Renal cortical epithelial cell (primary cell): ENCODE measurements at regions not wholly inside any gene's neighbourhood (a gene's known extent, or its start where the extent isn't known, plus 50 kb on each side); places are given as distances from the start of the nearest gene placed in this dataset.
"Not testable (repeated sequence)": the region's sequence is repeated elsewhere in the genome, so short reads cannot be mapped to it uniquely, and the experiment has no call there.

Experiments used
- DNase-seq: peaks from one replicate; pipeline ENCODE4 v3.0.0-alpha.2; 2011; ENCODE audit warnings: low read depth

DNA sequence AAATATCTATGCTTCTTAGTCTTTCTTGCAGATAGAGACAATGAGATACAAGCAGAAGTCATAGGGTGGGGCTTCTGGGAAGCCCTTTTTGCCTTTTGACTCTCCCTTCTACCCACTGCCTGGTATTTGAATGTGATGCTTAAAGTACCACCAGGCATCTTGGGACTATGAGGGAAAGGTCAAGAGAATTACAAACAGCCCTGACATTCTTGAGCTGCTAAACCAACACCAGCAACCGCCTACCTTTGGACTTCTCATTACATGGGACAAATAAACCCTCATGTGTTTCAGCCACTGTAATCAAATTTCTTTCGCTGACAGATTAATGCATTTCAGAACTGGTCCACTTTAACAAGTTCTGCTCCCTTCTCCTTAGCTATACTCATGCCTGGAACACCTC, 112.8 kb downstream of the LUZP4 start:
- peak; percentile 12 for DNase-seq

DNA sequence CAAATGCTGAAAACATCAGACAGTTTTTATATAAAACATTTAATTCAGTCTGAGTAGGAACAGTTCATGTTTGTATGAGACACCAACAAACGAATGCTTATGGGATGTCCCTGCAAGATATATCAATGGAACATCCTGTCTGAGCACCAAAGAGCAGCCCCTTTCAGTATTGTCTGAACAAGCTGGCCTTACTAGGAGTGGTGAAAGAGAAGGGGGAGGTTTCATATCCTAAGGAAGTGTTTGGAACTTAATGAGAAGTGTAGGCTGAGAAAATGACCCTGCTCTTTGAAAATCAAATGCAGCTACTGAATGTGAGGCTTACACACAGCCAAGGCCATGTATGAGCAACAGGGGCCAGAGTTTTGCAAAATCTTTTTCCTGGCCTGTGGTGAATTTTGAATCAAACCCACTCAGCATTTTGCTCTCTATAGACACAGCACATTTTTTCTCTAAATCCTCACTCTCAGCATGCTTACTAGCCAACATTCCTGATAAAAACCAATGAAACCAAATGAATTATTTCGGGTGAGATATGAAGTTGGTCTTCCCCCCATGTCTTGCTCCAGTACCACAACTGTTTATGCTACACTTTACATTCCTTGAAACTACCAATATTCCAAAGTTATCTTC, 119.4 kb downstream of the LUZP4 start:
- no peak for DNase-seq

DNA sequence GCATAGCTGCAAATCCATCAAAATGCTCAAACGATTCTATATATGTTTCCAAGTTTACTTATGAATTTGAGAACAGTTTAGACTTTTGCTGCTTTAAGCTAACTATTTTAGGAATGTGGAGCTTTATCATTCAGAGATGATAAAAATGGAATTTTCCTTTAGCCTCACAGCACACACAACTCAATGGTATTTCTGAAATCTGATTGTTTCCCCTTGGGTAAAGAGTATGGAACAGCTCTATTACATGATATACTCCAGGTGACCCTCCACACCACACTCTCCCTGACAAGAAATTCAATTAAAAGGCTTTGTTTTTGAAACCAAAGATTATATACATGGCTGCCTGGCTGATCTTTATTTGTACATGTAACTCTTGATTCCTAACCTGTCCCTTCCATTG, 120.0 kb downstream of the LUZP4 start:
- no peak for DNase-seq

DNA sequence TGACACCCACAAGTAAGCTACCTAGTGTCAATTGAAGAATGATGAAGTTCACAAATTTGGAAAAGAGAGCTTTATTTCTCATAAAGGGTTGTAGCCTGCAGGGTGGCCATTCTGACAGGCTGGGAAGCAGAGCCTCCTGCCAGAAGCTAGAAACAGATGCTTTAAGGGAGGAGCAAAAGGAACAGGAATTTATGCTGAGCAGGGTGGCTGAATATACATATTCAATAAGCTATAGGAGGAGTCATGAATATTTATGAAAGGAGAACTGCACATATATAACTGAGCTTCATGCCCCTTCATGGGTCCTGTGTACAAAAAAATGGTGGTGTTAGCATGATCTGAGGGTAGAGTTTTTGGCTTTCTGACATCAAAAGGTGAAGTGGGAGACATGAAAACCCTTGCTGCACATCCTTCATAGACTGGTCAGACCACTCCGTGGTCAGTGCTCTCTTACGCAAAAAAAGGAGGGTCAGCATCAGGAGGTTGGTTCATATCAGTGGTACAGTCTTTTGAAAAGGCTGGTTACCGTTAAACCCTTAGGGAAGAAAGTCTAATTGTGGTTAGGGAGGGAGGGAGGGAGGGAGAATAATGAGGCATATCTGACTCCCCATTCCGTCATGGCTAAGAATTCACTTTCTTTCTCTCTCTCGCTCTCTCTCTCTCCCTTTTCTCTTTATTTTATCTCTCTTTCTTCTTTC, 121.4 kb downstream of the LUZP4 start:
- DNase-seq, result no peak

DNA sequence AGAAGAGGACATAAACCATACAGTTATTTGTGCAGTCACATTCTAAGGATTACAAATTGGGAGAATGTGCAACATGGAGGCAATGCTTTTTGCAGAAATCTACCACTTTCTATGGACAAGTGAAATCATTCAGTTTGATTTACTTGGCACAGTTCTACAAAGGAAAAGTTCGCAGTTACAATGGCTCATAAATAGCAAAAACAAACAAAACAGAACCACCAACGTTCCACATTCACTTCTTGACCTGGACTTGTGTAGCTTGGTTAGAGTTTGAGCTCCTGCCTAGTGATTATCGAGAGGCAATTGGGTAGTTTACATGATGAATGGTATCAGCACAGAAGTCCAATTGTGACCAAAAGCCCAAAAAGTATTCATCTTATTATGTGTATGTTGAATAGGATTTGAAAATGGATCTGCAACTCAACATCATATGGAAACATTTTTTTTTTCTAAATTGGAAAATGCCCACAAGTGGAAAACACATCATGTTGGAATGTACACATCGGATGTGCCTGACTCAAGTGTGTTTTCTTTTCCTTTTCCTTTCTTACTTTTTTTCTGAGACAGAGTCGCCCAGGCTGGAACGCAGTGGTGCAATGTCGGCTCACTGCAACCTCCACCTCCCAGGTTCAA, 123.8 kb downstream of the LUZP4 start:
- no peak for DNase-seq

DNA sequence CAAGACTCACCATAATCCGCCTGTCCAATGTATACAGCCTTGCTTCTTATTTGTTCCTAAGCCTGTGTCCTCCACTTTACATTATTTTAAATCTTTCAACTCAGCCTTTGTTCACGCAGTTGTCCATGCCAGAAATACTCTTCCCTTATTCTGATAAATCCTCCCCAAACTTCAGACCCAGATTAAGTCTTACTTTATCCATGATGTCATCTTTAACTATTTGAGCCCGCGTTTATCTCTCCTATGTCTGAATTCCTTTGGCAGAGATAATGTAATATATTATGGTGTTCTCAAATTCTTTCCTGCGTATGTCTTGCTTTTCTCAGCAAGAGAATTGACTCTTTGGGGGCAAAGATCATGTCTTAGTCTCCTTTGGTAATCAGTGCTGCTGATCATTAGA, 129.6 kb downstream of the LUZP4 start:
- no peak for DNase-seq

DNA sequence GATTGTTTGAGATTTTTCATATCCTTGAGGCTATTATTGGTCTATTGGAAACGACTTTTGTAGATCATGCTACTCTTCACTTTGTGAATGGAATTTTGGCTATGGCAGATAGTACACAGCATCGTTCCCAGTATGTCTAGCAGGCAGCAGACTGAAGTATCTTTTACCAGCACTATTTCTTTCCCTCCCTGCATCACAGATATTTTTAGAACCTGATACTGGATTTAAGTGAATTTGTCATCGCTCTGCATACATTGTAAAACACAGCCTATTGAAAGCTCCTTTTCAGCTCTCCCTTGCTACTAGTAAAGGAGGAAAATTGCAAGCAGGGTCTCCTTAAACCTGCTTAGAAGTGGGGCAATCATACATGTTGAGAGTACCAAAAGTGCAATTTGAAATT, 133.6 kb downstream of the LUZP4 start:
- DNase-seq, result no peak

DNA sequence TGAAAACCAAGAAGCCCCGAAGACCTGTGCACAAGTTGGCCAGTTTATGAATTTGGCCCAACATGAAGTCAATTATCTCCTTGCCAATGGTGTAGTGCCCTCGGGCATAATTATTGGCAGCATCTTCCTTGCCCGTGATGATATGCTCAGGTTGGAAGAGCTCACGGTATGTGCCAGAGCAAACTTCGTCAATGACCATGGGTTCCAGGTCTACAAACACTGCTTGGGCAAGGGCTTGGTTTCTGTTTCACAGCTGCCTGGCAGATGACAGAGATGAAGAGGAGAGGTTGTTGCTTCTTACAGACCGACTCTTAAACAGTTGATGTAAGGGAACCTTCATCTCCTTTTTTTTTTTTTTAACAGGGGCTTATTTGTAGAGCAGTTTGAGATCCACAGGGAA, 135.6 kb upstream of the PLS3 start:
- DNase-seq, result no peak

DNA sequence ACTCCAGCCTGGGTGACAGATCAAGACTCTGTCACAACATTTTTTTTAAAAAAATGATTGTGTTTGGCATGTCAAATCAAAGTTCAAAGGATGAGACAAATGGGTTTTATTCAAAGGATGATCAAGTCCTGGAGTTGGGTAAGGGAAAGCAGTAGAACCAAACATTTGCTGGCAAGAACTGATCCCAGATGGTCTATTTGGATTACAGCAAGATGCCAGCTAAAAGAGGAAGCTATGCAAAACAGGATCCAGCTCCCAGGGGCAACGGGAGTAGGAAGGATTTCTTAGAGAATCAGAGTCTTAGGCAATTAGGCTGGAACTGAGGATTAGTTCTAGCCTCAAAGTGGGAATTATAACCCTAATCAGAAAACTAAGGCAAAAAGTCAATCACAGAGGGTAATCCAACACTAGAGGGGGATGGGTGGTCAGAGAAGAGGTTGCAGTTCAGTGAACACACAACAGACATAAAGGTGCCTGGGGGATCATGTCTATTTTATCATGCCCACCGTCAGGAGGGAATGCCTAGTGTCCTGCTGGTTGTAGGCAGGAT, 133.0 kb upstream of the PLS3 start:
- no peak for DNase-seq

DNA sequence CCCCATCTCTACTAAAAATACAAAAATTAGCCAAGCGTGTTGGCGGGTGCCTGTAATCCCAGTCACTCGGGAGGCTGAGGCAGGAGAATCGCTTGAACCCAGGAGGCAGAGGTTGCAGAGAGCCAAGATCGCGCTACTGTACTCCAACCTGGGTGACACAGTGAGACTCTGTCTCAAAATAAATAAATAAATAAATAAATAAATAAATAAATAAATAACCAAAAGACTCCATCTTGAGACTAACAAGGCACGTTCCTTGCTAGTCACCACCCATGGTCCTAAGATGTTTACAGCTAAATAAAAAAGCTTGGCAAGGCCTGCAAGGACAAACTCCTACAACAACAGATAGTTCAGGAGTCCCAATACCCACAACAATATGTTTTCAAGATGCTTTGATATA, 126.1 kb upstream of the PLS3 start:
- not testable (repeated sequence) for DNase-seq

DNA sequence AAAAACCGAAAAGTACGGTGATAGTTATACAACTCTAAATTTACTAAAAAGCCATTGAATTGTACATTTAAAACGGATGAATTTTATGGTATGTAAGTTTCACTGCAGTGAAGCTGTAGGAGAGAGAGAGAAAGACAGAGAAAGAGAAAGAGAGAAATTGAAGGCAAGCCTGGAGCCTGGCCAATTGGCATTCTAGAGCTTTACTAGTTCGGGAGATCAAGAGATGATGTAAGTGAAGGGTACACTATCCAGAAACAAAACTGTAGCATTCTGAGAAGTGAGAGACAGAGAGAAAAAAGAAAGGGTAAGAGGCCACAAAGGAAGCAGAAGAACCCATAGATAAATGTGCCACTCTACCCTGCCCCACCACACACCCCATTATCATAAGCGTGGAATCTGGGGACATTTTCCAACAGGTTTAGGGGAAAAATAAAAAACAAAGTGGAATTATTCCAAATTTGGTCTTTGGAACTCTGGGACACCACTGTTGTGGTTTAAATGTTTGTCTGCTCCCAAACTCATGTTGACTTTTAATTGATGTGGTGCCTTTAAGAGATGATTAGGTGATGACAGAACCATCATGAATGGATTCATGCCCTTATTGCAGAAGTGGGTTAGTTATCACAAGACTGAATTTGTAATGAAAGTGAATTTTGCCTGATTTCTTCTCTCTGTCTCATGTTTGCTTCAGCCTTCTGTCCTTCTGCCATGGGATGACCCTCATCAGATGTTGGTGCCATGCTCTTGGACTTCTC, 123.0 kb upstream of the PLS3 start:
- DNase-seq, result no peak

DNA sequence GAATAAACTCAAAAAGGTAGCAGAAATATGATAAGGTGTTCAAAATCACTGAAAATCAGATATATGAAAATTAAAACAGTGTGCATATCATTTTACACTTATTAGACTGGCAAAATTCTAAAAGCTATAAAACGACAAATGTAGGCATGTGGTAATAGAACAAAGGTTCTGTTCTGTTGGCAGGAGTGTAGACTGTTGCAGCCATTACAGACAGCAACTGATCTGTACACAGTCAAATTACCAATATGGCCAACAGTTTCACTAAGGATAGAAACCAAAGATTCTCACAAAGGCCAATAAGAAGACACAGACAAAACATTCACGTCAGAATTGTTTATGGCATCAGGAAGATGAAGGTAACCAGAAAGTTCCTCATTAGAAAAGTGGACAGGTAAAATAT, 112.8 kb upstream of the PLS3 start:
- no peak for DNase-seq

DNA sequence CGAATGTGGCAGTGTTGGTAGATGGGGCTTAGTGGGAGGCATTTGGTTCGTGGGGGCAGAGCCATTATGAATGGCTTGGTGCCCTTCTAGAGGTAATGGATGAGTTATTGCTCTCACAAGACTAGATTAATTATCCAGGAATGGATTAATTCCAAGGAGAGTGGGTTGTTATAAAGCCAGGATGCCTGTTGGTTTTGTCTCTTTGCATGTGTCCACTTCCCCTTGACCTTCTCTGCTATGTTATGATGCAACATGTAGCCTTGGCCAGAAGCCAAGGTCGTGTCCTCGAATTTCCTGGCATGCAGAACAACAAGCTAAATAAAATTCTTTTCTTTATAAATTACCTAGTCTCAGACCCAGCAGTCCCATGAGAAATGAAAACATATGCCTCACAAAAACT, 111.2 kb upstream of the PLS3 start:
- peak; percentile 71 for DNase-seq

DNA sequence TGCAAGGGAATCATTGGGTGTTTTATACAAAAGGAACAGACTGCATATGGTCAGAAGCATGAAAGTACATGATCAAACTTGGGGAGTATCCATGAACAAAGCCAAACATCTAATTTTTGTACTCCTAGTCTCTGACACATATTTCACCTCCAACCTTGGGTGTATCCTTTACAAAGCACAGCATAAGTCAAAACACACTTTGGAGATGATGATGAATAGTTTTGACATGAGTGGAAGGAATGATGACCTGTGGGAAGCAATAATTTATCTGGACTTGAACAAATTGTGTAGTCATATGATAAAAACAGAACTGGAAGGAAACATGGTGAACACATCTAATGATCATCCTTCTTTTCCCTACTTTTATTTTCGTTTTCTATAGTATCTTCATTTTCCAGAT, 108.7 kb upstream of the PLS3 start:
- DNase-seq, result no peak

DNA sequence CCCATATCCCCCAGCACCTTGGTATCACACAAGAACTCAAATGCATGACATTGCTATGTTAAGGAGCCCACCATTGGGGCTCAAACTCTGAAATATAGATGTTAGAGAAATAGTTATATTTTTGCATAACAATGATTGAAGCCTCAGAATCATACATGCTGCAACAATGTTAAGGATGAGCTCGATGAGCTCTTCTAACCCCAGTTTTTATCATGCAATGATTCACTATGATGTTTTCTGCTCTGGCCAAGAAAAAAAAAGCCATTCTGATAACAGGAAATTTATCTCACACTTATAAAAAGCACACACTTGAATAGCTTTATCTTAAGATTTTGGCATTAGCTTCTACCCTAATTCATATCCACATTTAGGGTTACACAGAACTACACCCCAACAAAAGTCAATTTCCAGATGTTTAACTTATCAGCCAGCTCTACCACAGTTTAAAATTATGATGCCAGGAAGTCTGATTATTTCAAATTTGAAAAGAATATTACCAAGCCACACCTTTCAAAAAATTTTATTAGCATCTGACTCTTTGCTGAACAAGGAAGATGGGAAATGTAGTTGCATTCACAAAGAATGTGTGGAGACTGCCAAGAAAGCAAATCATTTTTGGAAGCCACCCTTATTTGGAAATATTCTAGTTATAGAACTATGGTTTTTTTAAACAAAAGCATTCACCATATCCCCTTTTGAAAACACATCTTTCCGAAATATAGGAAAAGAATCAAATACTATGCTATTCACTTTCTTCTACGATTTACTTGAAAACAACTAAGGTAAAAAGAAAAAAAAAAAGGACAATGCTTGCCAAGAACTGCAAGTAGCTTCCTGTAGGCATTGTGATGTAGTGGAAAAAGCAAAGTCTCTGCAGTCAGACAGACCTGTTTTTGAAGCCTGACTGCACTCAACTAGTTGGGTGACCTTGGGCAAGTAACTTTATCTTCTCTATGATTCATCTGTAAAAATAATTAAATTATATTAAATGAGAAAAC, 100.8 kb upstream of the PLS3 start:
- peak; percentile 5 for DNase-seq

DNA sequence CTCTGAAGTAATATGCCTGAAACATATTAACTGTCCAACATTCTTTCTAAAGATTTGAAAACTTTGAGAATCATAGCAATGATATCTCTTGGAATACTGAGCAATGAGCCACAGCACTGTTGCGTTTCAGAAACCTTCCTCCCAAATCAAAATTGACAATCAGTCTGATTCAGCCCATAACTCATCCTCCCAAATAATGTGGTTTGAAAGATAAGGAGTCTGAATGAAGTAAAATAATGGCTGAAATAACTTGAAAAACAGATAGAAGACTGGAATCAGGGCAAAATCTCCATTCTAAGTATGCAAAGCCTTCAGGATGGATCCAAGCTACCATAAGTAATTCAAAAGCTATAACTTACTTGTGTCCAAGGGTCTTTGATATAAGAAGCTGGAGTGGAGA, 98.6 kb upstream of the PLS3 start:
- DNase-seq, result no peak

DNA sequence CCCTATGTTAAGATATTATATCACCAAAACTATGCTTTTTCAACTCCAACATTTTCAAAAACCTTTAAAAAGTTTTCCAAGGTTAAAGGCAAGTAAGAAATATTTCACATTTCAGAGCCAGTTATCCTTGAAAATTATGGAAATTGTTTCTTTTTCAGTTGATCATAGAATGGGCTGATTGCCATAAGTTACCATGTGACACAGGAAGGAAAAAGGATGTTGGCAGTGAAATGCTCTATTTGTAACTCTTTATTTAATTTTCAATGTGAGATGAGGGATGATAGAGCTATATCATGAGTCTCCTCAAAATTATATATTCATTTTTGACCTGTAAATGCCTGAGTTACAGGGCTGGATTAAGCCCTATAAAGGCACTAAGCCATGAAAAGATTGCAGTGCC, 93.0 kb upstream of the PLS3 start:
- no peak for DNase-seq

DNA sequence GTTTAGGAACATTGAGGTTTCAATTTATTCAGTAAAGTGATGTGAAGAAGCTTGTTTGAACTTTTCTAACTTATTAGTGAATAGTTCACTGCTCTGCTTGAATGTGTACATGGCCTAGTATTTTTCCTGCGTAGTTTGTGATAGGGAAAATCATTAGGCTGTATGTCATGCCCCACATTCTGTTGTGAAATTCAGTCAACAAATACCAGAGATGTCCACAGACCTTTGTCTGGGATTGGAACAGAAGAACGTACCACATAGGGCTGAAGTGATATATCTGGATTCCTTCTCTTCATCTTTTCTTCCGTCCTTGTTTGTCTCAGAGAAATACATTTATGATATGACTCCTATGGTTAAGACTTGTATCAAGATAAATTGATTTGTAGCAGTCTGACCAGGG, 88.8 kb upstream of the PLS3 start:
- DNase-seq, result no peak

DNA sequence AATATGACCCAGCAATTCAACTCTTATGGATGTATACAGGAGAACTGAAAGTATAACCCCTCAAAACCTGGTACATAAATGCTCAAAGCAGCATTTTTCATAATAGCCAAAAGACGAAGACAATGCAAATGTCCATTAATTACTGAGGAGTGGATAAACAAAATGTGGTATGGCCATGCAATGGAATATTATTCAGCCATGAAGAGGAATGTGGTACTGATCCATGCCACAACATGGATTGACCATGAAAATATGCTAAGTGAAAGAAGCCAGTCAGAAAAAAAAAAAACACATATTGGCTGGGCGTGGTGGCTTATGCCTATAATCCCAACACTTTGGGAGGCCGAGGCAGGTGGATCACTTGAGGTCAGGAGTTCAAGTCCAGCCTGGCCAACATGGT, 74.5 kb upstream of the PLS3 start:
- DNase-seq, result no peak

DNA sequence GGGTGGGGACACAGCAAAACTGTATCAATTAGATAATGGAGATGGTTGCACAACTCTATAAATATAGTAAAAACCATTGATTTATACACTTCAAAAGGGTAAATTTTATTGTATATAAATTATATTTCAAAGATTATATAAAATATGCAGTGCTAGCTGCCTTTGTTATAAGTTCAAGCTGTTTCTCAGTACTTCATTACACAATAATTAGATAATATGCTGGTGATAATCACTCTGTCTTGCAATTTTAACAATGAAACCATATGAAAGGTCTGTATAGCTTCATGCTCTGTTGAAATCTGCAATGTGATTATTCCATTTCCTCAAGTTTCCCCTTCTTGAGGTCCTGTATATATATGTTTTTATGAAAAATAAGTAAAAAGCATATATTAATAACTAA, 73.4 kb upstream of the PLS3 start:
- no peak for DNase-seq

DNA sequence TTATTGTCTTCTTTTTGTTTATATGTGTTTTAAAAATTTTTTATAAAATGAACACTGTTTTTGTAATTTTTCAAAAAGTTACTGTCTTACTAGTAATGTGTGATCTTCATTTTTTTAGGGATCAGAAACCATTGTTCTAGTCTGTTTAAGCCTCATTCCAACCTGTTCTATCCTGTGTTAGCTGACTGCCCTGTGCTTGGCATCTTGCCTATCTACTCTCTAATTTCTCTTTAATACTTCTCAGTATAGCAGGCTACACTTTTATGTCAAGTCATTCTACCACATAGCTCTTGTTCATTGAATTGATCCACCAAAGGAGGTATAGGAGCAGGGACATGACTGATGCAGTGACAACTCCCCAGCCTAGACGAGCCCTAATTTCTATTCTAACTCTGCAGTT, 70.2 kb upstream of the PLS3 start:
- no peak for DNase-seq
